ENCODE measurements at regions not wholly inside any gene's neighbourhood (a gene's known extent, or its start where the extent isn't known, plus 50 kb on each side); places are given as distances from the start of the nearest gene placed in this dataset.

DNA sequence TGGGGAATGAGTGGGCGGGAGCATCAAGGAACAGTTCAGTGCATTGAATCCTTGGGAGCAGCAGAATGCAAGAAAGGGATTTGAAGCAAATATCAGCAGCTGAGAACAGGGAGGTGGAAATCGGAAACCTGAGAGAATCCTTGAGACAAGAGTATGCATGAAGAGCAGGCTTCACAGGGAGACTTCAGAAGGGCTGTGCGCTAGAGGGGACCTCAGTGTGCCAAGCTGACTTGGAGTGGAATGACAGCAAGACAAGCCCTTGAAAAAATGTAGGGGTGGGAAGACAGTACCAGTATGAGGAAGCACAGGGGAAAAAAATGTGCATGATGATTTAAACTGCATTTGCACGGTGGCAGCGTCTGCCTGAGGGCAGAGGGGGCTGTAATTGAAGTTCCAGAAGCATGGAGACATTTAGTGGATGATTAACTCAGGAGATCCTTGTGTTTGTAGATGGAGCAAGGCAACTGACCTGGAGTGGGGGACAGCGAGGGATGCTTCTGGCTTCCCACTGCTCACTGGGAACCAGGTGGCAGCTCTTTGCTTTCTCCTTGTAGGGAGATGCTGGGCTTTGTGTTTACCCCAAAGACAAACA is 204.9 kb upstream of the PLET1 start:
- no peak for DNase-seq (ENCODE audit: low spot score)

DNA sequence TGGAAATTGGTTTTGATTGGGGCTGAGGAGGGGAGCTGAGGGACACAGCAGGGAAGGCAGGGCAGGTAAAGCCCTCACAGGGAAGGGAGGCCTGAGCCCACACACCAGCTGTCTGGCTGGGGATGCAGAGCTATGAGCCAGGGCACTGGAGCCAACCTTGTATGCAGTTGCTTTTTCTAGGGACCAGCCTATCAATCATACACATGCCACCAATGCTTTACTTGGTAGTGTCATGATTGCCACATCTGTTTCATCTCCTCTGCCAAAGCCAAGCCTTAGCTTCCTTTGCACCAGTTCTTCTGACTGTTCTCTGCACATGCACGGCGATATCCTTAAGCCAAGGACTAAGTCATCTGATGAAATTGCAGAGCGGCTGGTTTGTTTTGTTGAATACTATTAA is 207.1 kb upstream of the PLET1 start:
- no peak for DNase-seq (ENCODE audit: low spot score)

DNA sequence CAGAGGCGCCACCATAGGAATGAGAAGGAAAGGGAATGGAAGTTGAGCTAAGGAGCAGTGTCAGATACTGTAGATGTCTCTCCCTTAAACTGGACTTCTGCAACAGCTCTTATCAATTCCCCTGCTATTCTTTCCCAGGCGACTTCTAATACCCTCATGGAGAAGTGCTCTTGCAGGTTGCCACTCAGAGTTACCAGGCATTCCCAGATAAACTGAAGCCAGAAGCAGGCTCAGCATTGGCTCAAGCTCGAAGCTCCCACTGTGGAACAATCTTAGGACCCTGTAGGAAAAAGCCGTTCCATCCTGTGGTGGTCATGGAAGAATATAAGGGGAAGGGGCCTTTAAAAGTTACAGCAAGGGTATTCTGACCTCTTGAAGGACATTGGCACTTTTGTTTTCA is 208.7 kb upstream of the PLET1 start:
- no peak for DNase-seq (ENCODE audit: low spot score)

DNA sequence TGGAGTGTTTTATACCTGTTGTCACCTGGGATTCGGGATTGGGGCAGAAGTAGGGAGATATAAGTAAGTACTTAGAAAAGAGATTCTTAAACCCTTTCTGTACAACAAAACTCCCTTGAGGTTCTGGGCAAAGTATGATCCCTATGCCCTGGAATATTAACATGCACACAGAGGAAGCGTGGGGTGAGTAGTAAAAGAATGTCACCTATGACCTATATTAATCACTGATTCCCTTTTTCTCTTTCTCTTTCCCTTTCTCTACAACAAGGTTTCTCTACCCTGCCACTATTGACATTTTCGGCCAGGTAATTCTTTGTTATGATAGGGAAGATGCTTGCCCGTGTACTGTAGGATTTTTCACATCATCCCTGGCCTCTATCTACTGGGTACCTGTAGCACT is 209.7 kb upstream of the PLET1 start:
- DNase-seq (ENCODE audit: low spot score): no peak

DNA sequence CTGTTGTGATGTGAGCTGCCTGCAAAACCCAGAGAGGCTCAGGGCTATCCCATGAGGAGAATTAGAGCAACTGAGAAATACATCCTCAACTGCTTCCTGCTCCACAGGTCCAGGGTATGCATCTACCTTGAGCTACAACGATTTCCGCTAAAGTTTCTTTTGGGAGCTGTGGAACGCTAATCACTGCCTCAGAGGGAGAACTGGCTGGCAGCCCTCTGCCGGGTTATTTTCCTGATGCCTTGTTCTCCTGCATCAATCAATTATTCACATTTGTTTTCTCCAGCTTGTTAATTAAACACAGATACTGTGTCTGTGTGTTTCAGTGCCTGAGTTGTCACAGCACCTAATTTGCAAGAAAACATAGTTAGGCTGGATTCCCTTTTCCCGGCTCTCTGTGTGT is 211.1 kb upstream of the PLET1 start:
- DNase-seq (ENCODE audit: low spot score): no peak

DNA sequence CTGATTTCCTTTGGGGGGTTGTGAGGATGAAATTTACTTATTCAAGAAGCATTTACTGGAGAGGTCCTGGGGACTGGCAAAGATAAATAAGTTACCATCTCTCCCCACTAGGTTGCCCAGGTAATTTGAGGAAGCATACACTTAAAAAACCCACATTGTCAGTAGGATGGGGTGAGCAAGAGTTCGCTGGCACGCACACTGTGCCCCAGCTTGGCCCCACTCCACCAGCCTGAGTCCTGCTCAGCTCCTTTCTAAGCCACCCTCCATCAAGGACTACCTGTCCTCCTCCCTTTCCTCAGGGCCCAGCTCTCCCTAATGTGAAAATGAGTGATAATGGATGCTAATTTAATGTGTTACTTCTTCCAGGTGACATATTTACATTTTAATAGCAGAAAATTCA is 216.5 kb upstream of the PLET1 start:
- DNase-seq (ENCODE audit: low spot score): no peak

DNA sequence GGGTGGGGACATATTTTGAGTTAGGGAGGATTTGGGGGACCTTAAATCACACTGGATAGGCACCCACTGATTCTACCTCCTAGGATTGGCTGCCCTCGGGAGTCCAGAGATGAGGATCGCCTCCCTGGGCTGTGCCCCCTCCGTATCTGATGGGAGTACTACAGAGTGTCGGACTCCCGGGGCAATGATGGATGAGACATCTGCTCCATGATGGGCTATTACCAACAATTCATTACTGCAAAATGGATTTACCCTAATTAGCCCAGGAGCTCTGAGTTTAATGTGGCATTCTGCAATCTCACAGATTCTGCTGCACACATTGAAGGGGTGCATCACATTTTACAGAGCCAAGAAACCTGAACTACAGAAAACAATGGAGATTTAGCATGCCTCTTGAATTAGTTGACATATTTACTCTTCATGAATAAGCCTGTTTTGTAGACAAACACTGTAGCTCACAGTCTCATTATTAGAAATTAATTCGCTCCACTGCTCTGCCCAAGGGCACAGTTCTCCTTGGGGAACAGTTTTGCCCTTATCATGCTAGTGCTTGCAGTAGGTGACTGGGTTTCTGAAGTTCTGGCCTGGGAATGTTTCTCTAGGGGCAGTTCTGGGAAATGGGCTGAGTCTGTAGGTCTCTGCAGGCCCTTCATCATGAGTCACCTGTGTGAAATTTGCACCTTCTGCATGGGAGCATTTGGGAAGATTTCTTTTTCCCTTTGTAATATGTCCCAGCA is 217.1 kb upstream of the PLET1 start:
- no peak for DNase-seq (ENCODE audit: low spot score)

DNA sequence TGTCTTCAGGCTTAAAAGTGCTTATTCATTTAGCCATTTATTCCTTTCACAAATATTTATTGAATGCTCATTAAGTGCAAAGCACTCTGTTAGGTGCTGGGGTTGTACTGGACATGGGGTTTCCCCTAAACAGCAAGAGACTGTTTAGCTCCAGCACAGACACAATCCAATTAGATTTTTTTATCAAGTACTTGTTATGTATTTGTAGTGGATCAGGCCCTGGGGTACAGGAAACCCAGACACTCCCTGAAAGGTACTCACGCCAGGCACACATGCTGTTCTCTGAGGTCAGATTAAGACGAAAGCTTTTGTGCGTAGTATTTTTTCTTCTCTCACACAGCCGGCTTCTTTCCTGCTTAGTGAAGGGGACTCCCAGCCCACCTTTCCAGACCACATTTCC is 218.1 kb upstream of the PLET1 start:
- no peak for DNase-seq (ENCODE audit: low spot score)

DNA sequence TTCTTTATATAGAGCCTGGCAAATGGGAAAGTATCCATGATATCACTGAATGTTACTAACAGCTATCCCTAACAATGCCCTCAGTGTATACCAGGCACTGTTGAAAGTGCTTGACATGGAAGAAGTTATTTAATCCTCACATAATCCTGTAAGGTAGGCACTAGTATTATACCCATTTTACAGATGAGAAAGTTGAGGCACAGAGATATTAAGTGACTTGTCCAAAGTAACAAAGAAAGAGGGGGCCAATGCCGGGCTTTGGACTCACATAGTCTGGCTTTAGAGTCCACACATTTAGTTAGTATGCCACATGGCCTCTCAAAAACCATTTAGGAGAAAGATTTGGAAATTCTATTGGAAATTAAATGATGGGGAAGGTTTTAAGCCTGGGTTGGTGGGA is 220.8 kb upstream of the PLET1 start:
- DNase-seq (ENCODE audit: low spot score): no peak

DNA sequence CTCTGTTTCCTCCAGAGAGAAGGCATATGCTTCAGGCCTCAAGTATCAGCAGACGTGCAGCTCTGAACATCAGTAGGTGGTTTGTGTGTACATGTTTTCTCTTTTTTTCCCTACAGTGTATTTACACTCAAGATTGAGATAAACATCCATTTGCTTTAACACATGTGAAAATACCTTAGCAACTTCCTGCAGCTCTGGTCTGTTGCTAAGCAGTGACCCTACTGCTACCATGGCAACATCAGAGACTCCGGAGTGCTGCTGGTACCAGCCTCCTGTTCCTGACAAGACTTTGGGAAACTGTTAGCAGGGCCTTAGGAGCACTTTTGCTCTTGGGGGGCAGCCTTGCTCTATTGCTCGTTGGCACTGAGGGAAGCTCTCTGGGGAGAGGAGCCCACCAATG is 221.2 kb upstream of the PLET1 start:
- DNase-seq (ENCODE audit: low spot score): no peak

DNA sequence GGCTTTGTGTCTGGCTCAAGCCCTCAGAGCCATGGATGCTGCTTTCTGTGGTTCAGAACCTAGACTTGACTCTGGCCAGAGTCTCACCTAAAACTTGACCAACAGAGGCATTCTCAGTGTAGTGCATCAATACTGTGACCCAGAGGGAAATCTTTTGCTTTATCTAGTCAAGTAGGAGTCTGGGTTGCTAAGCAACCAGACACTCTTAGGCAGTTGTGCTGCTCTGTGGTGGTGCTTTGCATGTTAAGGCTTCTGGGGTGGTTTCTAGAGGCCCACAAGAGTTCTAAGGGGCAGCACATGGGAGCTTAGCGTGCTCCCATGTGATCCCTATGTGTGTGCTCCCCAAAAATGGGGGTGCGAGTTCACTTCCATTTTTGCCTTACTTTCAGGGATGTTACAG is 224.6 kb upstream of the PLET1 start:
- no peak for DNase-seq (ENCODE audit: low spot score)

DNA sequence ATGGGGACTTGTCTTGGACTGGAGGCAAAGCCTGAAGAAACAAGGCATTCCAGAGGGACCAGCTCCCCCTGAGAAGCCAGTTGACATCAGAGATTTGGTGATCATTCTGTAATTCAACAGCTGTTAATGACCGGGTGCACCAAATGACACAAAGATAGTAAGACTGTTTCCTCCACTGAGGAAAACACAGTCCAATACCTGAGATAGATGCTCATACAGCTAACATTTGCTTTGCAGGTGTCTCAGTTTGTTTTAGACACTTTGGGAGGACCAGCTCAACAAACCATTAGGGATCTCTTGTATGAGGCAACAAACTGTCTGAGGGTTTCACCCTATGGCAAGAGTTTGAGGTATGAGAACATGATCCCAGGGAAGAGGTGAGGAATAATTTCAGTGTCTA is 237.2 kb upstream of the PLET1 start:
- DNase-seq (ENCODE audit: low spot score): no peak

DNA sequence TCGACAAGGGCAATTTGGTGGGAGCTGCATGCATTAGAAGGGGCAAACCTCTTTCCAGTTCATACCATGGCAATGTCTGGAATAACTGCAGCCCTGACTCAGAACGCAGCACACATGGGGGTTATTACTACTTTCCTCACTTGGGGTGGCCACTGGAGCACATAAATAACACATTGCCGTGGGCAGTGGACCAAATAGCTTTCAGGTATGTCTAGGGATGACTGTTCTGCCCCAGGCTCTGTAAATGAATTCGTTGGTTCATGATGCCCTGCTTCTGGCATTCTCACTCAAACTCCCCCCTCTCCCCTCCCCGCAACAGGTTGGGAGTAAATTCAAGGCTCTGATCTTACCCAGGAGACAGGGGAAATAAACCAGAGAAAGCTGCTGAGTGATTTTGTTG is 238.0 kb upstream of the PLET1 start:
- DNase-seq (ENCODE audit: low spot score): no peak

DNA sequence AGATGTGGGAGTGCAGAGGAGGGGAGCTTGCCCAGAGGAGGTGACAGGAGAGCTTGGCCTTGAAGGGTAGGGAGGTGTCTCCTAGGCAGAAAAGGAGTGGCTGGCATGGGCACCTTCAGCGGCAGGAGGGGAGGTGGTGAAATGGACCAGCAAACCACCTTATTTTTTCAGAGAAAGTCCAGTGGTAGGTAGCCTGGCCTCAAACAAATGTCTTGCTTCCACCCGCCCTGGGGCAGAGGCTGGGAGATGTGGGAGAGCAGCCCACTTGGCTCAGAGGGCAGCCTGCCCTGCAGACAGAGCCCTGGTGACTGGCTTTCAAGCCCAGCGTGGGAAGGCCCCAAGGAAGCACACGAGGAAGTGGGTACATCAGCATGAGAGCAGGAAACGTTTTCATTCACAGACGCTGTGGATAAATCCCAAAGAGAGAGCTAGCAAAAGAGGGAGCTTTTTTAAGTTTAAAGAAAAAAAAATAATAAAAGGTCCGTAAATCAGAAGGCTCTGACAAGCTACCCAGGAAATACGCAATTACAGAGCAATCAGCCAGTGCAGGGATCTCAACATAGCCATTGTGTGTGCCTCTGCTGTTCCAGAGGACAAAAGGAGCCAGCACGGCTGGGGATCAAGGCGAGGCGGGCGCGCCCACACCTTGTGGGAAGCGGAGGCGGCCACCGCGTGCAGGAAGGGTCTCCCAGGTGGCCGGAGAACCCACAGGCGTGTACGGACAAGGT is 238.7 kb upstream of the PLET1 start:
- DNase-seq (ENCODE audit: low spot score): no peak

DNA sequence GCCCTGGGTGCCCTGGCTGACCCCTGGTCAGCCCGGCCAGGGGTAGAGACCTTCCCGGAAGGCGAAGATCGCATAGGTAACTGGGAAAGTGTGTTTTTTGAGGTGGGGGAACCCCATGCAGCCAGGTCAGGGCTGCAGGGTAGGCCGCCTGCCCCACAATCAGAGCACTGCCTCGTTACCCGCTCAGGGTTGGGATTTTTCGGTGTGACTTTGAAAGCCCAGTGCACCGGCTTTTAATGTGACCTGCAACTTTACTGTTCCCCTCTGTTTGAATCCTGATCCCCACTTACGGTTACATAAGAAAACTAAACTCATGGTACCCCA is 239.2 kb upstream of the PLET1 start:
- DNase-seq (ENCODE audit: low spot score): no peak

DNA sequence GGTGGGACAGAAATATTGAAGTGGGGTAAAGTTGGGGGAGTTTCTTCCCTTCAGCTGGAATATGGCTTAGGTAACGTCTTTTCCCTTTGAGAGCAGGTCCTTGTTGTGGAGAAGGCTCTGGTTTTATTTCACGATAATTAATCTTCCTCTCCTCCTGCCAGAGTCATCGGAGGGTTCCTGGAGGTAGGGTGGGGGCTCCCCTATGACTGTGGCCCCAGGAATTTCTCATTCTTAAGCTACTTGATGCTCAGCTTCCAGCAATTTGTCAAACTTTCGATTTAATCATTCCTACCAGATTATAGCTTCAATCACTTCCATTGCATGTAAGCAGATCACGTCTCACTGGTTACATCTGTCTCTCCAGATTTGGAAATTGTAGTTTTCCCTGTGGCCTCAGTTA is 242.8 kb upstream of the PLET1 start:
- DNase-seq (ENCODE audit: low spot score): no peak

DNA sequence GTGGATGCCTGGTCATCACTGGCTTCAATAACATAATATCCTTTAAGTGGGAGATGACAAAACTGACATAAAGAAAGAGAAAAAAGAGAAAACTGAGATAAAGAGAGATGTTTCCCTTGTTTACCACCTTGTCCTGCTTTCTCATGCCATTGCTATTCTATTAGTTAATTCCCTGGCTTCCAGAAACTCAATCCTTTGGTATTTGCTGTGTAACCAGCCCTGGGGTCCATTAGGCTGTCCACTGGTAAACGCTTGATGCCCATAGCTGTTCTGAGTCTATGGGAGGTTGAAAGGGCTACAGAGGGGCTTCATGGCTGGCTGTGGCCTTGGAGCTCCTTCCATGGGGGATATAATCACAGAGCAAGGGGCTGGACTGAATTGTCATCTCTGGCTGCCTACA is 243.4 kb upstream of the PLET1 start:
- DNase-seq (ENCODE audit: low spot score): no peak

DNA sequence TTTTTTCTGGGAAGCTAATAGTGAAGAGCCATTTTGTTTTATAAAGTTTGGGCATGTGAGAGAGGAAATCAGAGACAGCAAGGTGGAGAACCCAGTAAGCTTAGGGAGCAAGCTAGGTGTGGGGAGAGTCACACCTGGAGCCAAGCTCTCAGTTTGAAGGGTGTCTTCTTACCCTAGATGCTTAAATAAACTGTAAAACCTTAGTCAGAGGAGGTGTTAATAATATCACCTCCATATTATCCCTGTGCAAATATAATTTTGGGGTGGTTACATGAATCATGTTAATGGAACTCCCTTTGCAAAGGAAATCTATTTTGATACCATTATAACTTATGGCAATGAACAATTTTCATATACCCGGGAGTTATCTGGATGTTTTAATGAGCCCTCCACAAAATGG is 246.2 kb upstream of the PLET1 start:
- DNase-seq (ENCODE audit: low spot score): no peak

DNA sequence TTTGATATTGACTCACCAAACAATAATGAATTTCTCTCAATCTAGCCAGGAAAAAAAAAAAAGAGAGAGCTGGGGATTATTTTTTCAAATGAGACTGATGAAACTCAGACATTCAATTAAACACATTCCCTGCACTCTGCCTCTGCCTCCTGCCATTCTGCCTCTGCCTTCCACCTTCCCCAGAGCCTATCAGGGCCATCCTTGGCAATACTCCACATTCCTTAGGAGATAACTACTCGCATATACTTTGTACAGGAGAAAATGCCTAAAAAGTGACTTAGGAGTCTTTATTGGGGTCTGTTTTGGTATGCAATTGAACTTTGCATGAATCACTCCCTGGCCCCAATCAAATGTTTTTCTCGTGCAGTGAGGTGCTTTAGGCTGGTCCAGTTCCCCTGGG is 246.6 kb upstream of the PLET1 start:
- DNase-seq (ENCODE audit: low spot score): no peak

DNA sequence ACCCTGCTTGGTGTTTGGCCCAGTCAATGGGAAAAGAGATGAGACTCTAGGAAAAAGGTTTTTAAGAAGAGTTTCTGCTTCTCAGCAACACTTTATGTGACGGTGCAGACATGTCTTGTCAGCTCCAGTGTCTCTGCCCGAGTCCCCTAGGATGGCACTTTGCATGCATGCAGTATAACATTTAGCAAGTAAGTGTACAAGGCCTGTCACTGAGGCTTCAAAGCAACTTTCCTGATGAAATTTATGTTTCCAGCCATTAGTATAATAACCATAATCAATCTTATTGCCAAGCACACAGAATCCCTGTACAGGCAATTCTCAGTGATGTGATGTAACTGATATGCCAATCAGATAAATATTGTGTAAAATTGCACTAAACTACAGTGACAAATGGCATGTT is 248.1 kb upstream of the PLET1 start:
- no peak for DNase-seq (ENCODE audit: low spot score)

DNA sequence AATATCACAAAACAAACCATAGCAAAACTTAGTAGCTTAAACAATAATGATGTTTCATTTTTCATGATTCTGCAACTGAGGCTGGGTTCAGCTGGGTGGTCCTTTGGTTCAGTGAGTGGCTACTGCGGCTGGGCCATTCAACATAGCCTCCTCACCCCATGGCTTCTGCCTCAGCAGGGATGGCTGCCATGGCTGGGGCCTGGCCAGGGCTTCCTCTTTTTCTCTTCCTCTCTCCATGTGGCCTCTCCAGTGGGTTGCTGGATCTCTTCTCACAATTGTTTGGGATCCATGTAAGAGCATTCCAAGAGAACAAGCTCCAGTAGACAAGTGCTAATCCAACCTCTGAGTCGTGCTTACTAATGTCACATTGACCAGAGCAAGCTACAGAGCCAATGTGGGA is 248.6 kb upstream of the PLET1 start:
- DNase-seq (ENCODE audit: low spot score): no peak

DNA sequence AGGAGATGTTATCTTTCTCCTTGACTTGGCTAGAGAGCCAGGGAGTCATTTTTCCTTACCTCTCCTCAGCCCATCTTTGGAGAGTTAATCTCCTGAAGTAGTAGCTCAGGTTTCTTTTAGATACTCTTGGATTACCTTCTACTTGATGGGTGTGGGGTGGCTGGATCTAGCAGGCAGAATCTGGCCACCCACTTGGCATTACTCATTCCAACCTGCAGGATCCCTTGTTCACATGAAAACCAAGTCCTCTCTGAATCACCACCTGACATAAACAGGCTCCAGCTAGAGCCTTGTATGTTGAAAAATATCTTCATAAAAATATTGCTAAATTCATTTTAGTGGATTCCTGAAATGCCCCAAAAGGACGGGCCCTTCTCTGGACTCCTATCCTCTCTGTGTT is 250.6 kb upstream of the PLET1 start:
- no peak for DNase-seq (ENCODE audit: low spot score)

DNA sequence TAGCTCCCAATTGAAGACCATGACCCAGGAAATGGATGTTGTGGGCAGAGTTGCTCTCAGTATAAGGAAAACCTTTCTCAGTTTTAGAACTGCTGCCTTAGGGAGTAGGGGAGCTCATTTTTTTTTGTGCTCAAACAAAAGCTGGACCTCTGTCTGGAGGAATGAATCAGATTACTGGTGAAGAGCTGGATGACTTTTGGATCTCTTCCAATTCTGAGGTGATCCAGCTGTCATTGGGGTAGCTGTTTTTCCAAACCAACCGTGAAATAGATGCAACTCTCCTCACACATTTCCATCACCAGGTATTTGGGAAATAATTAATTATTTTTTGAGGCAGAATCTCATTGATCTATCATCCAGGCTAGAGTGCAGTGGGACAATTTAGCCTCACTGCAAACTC is 251.3 kb upstream of the PLET1 start:
- no peak for DNase-seq (ENCODE audit: low spot score)

DNA sequence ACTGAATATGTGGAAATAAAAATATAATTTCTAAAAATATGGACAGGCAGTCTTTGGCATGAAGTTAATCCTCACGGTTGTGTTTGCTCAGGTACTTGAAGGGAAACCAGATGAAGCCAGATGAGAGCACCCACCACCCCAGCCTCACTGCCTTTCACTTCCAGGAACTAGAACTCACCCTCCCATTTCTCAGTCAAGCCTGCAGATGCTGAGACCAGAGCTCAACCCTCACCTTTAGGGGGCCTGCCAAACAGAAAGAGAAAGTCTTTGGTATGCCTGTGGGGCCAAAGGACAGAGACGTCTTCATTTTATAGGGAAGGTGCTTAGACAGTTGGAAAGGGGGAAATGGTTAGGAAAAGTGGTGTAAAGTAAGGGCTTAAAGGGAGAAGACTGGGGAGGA is 252.8 kb upstream of the PLET1 start:
- DNase-seq (ENCODE audit: low spot score): no peak

Measured in left forelimb (tissue), 1 donor.